Left ventricle myocardium inferior (tissue), 1 donor: ENCODE measurements at regions not wholly inside any gene's neighbourhood (a gene's known extent, or its start where the extent isn't known, plus 50 kb on each side); places are given as distances from the start of the nearest gene placed in this dataset.

Experiments used
- DNase-seq: peaks from one replicate; pipeline ENCODE4 v3.0.0-alpha.2; 2020
- H3K27ac ChIP-seq: fragments of 200-600 bp; replicated peaks from 2 replicates; pipeline ENCODE4 v1.8.0; 2021
- H3K27me3 ChIP-seq: fragments of 200-600 bp; 2 replicates; pipeline ENCODE4 v1.8.0; 2021; ENCODE audit warnings: low read depth
- H3K36me3 ChIP-seq: fragments of 200-600 bp; 2 replicates; pipeline ENCODE4 v1.8.0; 2021
- H3K4me1 ChIP-seq: fragments of 200-600 bp; 2 replicates; pipeline ENCODE4 v1.8.0; 2021
- H3K4me3 ChIP-seq: fragments of 200-600 bp; 2 replicates; pipeline ENCODE4 v1.8.0; 2021; ENCODE audit warnings: mild to moderate bottlenecking, moderate library complexity
- H3K9me3 ChIP-seq: fragments of 200-600 bp; replicated peaks from 2 replicates; pipeline ENCODE4 v1.8.0; 2021
- CTCF ChIP-seq: fragments of 200-600 bp; IDR thresholded peaks from 2 replicates; pipeline ENCODE4 v1.8.0; 2021; ENCODE audit warnings: antibody characterized with exemption, mild to moderate bottlenecking, borderline replicate concordance
- intact Hi-C: fragments of 100-400 bp; cut with micrococcal nuclease; formaldehyde crosslinking; loops from one replicate; pipeline ENCODE4 v1.11.0; 2022
- donor health status: DM: no; HTN: yes; CAD: no; lungs with severe emphysema.

DNA sequence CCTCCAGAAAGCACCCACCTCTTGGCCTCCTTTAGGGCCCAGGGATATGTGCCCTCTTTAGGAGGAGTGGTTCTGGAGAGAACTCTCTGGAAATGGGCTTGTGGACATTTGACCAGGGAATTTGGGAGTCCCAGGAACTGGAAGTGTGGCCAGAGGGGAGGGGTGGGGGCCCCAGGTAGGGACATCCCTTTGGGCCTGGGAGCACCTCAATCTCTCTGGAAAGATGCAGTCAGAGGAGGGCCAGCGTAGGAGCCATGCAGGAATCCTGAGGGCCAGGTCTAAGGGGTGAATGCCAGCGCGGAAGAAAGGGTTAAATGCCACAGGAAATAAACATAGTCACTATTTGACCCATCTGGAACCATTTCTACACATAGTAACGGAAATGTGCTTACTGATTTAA lies 50.3 kb upstream of the ITGA11 start:
- Histone ChIP-seq H3K4me1 (peaks cover 39% of the 10 kb centered on the region), H3K27me3 (no peaks in the 10 kb centered on the region), H3K9me3 (no peaks in the 10 kb centered on the region), H3K36me3 (no peaks in the 10 kb centered on the region), H3K27ac (no peak overlapping the region), H3K4me3 (no peak overlapping the region)
- intact Hi-C loops = no loop called here
- no peak for DNase-seq
- no peak for TF ChIP-seq CTCF

- Histone ChIP-seq H3K9me3 (no peaks in the 10 kb centered on the region), H3K36me3 (no peaks in the 10 kb centered on the region), H3K4me1 (peaks cover 44% of the 10 kb centered on the region), H3K27ac (no peak overlapping the region), H3K27me3 (no peaks in the 10 kb centered on the region), H3K4me3 (no peak overlapping the region)
- no peak for TF ChIP-seq CTCF
- intact Hi-C loops = no loop called here
- no peak for DNase-seq
Measured at GRCh38 chr15:68483165-68483564, 51.2 kb upstream of the ITGA11 start.

DNA sequence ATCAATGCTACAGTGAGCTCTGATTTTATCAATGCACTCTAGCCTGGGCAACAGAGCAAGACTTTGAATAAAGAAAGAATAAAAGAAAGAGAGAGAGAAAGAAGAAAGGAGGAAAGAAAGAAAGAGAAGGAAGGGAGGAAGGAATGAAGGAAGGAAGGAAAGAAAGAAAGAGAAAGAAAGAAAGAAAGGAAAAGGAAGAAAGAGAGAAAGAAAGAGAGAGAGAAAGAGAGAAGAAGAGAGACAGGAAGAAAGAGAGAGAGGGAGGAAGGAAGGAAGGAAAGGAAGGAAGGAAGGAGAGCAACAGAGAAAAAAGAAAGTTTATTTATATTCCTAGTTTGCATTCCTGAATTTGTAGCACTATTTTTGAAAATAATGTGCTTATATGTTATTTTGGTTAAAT lies 52.3 kb upstream of the ITGA11 start:
- no peaks in the 10 kb centered on the region for H3K36me3 ChIP-seq
- H3K9me3 ChIP-seq = no peaks in the 10 kb centered on the region
- no peak overlapping the region for H3K27ac ChIP-seq
- intact Hi-C loops = no loop called here
- DNase-seq = no peak
- TF ChIP-seq CTCF = no peak
- no peak overlapping the region for H3K4me3 ChIP-seq
- H3K4me1 ChIP-seq = peaks cover 44% of the 10 kb centered on the region
- H3K27me3 ChIP-seq = no peaks in the 10 kb centered on the region

GRCh38 chr15:68484696-68485400 lies 52.9 kb upstream of the ITGA11 start:
- H3K9me3 ChIP-seq = no peaks in the 10 kb centered on the region
- H3K27ac ChIP-seq = peak overlapping the region; percentile 30
- intact Hi-C loops = no loop called here
- no peak for DNase-seq
- H3K36me3 ChIP-seq = no peaks in the 10 kb centered on the region
- peaks cover 44% of the 10 kb centered on the region for H3K4me1 ChIP-seq
- no peaks in the 10 kb centered on the region for H3K27me3 ChIP-seq
- H3K4me3 ChIP-seq = no peak overlapping the region
- no peak for TF ChIP-seq CTCF

- TF ChIP-seq CTCF = no peak
Measured at GRCh38 chr15:68485721-68486360, 53.9 kb upstream of the ITGA11 start.

More at GRCh38 chr15:68485721-68486360, 53.9 kb upstream of the ITGA11 start:
- Histone ChIP-seq H3K4me3 (no peak overlapping the region), H3K4me1 (peaks cover 44% of the 10 kb centered on the region), H3K27ac (no peak overlapping the region), H3K36me3 (no peaks in the 10 kb centered on the region), H3K27me3 (peaks cover 3% of the 10 kb centered on the region), H3K9me3 (no peaks in the 10 kb centered on the region)
- intact Hi-C loops = no loop called here
- no peak for DNase-seq
